HG03097 (cell line): ENCODE measurements at regions not wholly inside any gene's neighbourhood (a gene's known extent, or its start where the extent isn't known, plus 50 kb on each side); places are given as distances from the start of the nearest gene placed in this dataset.
"Not testable (repeated sequence)": the region's sequence is repeated elsewhere in the genome, so short reads cannot be mapped to it uniquely, and the experiment has no call there.

Experiments
- ATAC-seq: cut with Tn5 transposase; IDR thresholded peaks from one replicate; pipeline ENCODE4 v1.9.1; 2021; ENCODE audit not compliant: unreplicated experiment, low FRiP score

DNA sequence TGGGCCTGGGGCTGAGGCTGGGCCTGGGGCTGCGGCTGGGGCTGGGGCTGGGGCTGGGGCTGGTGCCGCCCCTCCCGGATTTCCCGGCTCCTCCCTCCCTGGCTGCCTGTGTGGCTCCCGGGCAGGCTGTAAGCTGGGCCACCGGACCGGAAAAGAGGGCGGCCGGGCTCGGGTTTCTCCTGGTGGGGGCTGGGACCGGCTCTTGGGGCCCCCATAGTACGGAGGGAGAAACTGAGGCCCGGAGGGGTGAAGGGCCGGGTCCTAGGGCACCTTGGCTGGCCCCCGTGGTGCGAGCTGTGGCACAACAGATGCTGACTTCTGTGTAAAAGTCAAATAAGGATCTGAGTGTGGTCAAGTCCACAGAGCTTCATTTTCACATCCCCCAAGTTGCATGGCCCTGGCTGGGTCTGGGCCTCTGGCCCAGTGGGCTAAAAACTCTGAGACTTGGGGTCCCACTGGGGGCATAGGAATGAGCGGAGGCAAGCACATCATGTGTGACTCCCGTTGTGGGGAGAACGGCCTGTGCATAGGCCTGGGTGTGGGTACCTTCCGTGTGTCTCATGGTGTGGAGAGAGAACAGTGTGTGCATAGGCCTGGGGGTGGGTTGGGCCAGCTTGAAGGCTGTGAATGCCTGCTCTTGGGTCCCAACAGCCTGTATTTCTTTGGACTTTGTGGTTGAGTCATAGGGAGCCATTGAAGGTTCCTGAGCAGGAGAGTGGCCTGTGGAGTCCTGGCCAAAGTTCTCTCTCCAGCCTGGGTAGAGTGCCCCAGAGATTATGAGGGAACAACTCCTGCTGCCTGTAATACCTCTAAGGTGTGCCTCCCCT is 123.9 kb upstream of the CIBAR2 start:
- no peak for ATAC-seq

DNA sequence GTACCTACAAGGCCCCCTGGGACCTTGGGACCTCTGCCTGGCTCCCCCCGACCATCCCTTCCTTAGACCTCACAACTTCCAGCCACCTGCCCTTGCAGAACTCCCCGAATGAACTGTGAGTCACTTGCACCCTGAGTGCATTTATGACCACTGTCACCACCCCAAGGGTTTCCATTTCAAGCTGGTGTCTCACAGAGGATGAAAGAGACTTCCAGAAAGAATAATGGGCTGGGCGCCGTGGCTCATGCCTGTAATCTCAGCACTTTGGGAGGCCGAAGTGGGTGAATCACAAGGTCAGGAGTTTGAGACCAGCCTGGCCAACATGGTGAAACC is 124.5 kb upstream of the CIBAR2 start:
- ATAC-seq = no peak

DNA sequence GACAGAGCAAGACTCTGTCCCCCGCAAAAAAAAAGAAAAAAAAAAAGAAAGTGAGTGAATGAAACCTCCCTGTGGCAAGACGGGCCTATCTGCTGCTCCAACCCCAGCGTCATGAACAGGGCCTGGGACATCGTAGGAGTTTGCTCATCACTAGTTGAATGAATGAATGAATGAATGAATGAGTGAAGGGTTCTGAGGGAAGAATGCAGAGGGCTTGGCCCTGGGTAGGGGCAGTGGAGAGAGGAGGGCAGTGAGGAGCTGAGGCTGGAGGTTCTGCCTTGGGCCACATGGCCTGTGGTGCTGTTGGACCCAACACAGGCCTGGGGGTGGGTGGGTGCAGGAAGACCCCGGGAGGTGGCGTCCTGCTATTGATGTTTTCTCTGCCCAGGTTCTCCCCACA is 125.5 kb upstream of the CIBAR2 start:
- ATAC-seq = no peak

DNA sequence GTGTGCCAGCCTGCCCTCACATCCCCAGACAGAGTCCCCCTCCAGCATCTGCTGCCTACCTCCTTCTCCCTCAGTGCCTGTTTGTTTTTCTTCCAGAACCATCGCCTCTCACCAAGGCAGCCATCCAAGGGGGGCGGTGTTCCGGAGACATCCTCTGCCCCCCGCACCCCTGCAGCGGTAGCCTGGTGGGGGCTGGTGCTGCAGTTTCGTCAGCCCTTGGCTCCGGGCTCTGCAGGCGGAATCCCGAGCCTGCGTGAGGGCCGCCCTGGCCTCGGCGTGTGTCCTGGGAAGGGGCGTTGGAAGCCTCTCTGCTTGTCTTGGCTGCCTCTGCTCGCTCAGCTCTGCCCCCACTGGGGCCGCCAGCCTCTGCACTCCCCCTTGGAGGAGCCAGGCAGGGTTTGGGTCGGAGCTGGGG is 126.0 kb upstream of the CIBAR2 start:
- ATAC-seq = no peak

DNA sequence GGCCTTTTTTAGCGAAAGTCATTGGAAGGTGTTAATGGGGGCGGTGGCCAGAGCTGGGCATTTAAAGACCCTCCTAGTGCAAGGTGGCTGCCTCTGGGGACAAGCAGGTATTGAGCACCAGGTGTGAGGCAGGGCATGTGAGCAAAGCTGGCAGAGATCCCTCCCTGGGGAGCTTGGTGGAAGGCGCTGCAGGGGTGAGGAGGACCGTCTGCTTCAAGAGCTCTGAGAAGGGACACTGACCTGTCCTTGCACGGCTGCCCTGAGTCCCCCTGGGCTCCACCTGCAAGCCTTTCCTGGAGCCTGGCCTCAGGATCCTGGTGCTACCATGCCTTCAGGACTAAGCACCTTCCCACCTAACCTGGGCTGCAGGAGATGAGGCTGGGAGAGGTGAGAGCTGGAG is 127.0 kb upstream of the CIBAR2 start:
- no peak for ATAC-seq

DNA sequence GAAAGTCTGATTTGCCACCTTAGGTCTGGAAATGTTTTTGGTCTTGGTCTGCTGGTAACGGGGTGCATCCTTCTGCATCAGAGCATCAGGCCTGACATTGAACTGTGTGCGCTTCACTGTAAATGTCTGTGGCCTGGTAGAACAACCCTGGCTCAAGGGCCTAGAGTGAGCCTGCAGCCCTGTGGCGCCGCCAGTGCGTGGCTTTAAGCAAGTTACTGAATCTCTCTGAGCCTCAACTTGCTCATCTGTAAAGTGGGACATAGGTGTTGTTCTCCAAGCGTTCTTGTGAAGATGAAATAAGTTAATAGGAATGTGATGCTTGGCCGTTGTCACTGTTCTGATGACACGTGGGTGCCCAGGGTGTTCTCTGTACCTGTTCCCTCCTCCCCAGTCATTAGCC is 127.6 kb upstream of the CIBAR2 start:
- no peak for ATAC-seq

DNA sequence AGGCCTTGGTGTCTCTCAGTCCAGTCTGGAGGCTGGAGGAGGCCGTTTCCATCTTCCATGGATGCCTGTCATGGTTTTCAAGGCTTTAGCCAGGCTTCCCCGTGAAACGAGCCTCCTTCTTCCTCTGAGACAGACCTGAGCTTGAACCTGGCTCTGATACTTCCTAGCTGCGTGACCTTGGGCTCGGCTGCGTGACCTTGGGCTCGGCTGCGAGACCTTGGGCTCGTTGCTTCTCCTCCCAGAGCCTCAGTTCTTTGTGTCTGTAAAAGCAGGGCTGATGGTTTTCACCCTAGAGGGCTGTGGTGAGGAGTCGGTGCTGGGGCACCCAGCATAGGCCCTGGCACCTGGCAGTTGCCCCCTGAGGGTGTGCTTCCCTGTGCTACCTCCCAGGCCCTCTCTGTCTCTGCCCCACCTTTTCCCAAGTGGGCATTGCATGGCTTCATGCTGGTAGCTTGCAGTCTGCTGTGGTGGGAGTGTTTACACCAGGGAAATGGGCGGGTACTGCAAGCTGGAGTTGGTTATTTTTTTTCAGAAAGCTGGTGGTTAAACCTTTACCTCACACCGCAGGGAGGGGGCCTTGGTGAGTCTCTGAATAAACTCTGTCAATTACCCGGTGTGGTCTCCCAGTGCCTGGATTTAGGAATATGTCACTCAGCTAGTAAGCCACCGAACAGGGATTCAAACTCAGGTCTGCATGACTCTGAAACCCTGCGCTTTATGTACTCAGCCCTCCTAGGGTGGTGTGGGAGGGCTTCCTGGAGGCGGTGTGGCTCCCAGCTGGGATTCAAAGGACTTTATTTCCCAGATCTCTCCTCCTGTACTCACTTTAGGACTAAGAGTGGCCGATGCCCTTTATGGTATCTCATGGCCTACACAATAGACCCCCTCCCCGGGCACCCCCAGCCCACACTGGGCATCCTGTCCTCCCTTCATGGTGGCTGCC is 129.0 kb upstream of the CIBAR2 start:
- no peak for ATAC-seq

DNA sequence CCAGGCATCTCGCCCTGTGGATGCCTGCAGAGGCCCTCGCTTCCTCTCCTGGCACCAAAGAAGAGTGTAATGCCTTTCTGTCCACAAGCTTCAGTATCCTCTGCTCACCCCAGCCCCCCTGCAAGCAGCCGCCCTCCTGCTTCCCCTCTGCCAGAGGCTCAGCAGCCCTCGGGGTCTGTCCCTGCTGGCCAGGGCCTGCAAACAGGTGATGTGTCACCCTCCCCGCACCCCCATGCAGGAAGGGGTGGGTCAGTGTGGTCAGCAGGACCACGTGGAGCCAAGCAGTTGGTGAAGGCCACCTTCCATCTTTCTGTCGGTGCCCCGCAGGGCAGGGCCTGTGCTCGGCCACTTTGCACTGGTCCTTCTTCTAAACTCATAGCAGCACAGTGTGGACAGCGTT is 129.9 kb upstream of the CIBAR2 start:
- no peak for ATAC-seq

DNA sequence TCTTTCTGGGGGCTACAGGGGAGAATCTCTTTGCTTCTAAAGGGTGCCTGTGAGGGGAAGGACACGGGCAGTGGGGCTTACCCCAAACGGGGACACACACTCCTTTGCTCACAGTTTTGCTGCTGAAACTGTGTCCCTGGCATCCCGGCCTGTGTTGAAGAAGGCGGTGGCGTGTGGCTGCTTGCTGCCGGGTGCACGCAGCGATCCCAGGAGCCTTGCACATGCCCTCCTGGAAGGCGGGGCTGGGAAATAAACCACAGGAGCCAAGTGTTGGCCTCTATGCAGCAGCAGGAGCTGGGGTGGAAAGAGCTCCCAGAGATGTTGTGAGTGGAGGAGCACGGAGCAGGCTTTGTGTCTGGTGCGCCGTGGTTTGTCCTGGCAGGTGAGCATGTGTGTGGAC is 131.0 kb upstream of the CIBAR2 start:
- ATAC-seq = no peak

DNA sequence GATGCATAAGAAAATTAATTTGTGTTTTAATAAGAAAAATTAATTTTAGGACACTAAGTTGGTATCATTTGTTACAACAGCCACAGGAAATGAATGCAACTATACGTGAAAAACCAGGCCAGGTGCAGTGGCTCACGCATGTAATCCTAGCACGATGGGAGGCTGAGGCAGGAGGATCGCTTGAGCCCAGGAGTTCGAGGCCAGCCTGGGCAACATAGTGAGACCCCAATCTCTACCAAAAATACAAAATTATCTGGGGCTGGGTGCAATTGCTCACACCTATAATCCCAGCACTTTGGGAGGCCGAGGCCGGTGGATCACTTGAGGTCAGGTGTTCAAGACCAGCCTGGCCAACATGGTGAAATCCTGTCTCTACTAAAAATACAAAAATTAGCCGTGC is 132.2 kb upstream of the CIBAR2 start:
- not testable (repeated sequence) for ATAC-seq

DNA sequence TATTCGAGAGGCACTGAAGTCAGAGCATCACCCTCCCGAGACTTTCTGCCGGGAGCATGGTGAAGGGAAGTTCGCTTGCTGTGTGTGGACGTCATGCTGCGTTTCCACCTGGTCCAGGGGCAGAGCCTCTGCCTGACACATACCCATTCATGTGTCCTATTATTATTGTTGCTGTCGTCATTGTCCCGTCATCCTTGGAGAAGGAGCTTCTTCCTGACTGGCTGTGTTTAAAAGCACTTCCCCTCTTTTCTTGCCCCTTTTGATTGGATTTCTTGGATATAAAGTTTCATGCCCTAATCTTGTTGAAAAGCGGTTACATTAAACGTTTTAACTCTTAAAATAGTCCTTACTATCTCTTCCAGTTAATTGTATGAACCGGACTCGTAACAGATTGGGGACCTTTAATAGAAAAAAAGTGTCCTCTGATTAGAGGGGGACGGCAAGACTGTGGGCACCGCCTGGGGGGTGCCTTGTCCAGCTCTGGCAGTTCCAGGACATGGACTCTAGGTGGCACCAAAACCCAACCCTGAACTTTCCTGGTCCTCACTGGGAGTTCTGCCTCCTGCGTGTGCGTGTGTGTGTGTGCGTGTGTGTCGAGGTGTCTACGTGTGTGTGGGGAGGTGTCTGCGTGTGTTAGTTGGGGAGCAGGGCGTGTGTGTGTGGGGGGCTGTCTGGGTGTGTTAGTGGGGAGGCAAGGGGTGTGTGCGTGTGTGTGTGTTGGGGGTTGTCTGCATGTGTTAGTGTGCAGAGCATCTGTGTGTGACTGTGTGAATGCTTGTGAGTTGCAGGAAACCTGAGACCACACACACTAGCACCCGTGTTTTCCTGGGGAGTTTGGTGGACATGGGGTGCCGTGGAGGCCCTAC is 133.3 kb upstream of the CIBAR2 start:
- no peak for ATAC-seq

DNA sequence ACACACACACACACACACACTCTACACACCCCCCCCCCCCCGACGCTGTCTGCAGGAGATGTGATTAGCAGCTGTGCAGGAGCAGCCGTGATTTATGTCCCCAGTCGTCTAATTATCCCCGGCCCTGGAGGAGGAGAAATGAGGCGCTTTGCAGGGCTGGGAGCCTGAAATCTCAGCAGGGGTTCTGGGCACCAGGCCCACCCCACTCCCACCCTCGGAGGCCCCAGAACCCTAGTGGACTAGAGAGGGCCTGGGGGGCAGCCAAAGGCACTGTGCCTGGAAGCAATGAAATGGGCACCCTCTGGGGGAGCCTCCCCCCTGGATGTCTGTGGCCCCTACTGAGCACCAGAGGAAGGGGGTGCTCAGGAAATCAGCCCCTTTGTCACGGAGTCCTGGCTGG is 134.2 kb upstream of the CIBAR2 start:
- no peak for ATAC-seq

DNA sequence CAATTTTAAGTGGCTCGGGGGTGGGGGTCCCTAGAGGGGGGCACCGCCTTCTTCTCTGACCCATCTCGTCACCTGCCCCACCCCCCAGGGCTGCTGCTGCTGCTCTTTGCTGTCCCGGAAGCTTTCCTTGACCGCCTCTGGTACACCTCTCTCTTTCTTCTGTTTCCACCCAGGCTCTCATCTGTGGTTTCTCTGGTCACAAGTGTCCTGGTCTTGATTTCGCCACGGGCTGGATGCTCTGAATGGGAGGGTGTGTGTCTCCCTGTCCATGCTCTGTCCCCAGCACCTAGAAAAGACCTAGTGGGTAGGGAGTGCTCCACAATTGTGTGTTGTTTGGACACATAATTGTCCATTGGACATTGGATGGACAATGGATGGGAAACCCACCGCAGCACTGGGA is 134.7 kb upstream of the CIBAR2 start:
- ATAC-seq = no peak

DNA sequence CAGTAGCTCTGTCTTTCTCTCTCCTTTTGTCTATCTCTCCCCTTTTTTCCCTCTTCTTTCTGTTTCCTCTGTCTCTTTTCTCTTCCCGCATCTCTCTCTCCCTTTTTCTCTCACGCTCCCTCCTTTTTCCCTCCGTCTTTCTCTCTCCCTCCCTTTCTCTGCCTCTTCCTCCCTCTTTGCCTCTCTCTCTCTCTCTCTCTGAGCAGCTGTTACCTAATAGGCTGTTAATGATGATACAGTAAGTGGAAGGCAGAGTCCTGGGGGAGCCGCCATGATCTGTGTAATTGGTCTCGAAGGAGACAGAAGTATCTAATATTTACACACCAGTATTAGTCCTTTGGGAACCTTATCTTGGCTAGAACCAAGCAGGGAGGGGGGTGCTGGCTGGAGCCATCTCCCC is 136.1 kb upstream of the CIBAR2 start:
- no peak for ATAC-seq

DNA sequence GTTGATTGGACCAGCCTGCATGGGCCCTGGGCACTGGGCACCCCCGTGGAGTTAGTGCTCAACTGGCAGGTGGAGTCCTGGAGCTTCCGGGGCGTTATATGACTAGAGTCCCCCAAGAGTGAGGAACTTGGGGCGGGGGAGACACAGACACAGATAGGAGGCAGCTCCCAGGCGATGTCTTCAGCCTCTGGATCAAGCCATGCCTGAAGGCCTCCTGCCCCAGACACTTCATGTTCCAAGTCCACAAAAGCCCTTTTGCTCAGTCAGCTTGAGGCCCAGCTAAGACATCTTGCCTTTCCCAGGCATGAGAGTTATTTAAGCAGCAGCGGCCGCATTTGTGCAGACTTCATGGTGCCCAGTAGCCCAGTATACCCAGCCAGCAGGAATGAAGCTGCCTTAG is 136.6 kb upstream of the CIBAR2 start:
- no peak for ATAC-seq

DNA sequence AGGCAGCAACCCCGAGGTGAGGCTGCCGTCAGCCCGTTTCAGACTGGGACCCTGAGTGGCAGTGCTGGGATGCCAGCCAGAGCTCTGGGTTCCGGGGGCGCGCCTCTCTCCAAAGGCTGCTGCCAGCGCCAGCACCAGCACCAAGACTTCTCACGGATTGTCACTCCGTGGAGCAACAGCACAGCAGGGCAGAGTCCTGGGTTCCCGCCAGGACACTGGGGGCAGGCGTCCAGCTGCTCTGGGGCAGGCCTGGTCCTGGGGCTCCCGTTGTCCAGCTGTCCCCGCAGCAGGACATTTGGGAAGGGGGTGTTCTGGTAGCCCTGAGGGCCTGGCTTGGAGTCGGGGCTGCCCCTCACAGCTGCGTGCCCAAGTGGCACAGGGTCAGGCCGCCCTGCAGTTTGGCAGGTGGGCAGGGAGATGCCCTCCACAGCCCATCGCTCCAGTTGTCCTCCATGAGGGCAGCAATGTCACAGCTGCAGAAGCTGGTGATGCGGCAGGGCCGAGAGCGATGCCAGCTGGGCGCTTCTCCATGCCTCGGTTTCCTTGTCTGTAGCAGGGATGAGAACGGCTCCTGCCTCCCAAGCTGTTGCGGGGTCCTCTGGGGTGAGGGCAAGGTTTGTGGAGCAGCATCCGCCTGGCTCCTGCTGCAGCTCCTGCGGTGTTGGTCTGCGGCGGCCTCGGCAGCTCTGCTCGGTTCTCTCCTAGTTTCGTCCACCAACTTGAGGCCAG is 137.3 kb upstream of the CIBAR2 start:
- ATAC-seq = no peak

DNA sequence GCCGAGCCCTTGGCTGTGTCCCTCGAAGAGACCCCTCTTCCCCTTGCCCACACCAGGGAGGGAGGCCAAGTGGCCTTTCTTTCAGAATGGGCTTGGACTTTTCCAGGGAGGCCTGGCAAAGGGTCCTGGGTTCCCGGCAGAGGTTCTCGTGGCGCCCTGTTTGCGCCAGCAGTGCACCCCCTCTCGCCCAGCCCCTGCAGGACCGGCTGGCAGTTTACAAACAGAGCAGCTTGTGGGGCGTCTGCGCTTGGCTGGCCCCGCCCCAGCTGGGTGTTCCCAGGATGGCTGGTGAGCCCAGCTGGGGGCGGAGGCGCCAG is 137.8 kb upstream of the CIBAR2 start:
- no peak for ATAC-seq

DNA sequence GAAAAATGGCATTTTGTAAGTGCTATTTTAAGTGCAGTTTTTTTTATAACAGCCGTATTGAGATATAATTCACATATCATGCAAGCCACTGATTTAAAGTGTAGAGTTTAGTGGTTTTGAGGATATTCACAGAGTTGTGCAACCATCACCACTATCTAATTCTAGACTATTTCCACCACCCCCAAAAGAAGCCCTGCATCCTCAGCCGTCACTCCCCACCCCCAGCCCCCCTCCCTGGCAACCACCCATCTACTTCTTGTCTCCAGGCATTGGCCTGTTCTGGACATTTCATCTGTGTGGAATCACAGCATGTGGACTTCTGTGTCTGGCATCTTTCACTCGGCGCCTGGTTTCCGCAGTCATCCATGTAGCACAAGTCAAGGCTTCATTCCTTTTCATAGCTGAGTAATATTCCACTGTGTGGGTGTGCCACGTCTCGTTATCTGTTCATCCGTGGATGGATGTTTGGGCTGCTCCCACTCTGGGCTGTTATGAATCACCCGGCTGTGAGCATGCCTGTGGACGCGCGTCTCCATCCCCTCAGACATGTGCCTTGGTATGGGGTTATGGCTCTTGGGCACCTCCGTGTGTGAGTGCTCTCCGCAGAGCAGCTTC is 138.4 kb upstream of the CIBAR2 start:
- no peak for ATAC-seq

DNA sequence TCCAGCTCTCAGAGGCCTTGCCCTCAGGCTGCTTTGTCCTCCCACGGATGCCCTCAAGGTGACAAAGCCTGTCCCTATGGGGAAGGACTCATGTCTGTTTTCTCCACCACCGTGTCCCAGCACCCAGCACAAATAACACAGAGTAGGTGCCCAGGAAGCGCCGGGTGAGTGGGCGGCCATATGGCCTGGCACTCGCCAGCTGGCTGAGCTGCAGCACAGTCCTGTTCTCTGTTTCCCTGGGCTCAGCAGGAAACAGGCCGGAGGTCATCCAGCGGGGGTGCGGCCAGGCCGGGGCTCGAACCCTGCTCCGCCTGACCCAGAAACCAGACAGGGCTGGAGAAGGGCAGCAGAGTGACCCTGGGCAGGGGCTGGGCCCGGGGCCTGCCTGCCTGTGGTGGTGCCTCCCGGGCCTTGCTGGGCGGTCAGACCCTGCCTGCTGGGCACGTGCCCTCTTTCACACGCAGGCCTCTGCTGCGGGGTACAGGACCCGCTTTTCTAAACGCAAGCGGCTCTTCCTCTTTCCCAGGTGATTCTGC is 139.0 kb upstream of the CIBAR2 start:
- ATAC-seq = no peak

DNA sequence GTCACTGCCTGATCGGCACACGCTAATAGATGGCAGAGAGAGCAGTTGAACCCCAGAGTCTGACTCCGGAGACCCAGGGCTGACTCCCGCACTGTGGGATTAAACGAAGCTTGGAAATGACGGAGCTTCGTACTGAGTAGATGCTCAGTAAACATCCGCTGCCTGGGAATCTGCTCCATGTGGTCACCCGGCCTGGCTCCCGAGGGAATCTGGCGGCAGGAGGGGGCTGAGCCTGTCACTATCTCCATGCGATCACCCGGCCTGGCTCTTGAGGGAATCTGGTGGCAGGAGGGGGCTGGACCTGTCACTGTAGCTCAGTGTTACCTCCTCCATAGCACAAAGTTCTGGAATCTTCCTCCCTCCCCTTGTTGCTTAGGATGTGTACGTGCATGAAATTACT is 139.7 kb upstream of the CIBAR2 start:
- no peak for ATAC-seq
